Heart left ventricle (tissue), 16 donors: ENCODE measurements at regions not wholly inside any gene's neighbourhood (a gene's known extent, or its start where the extent isn't known, plus 50 kb on each side); places are given as distances from the start of the nearest gene placed in this dataset.
"Not testable (repeated sequence)": the region's sequence is repeated elsewhere in the genome, so short reads cannot be mapped to it uniquely, and the experiment has no call there.

Source experiments
- ATAC-seq, 4 donors: fragments of 200-7000 bp; cut with Tn5 transposase; one replicate each; pipeline ENCODE4 v1.9.1; 2020 to 2022; ENCODE audit warnings: moderate library complexity in 4 of 4, mild to moderate bottlenecking in 3 of 4, moderate number of reproducible peaks in 1 of 4
- DNase-seq, 5 donors: peaks; one replicate each; pipeline ENCODE4 v3.0.0-alpha.2; 2020
- H3K27ac ChIP-seq, 12 donors: fragments of 200-600 bp; sonication (generic) in 4 of 12; one replicate each; pipeline versions ENCODE4 v1.5.0 to v1.8.0; 2016 to 2022; ENCODE audit warnings: mild to moderate bottlenecking in 2 of 12
- H3K27me3 ChIP-seq, 9 donors: fragments of 200-600 bp; sonication (generic) in 2 of 9; one replicate each; pipeline versions ENCODE4 v1.5.1 to v1.8.0; 2016 to 2022; ENCODE audit warnings: mild to moderate bottlenecking in 3 of 9
- H3K36me3 ChIP-seq, 9 donors: fragments of 200-600 bp; sonication (generic) in 2 of 9; one replicate each; pipeline versions ENCODE4 v1.5.0 to v1.8.0; 2018 to 2022; ENCODE audit warnings: mild to moderate bottlenecking in 2 of 9
- H3K4me1 ChIP-seq, 12 donors: fragments of 200-600 bp; sonication (generic) in 4 of 12; one replicate each; pipeline versions ENCODE4 v1.5.0 to v1.8.0; 2016 to 2022; ENCODE audit warnings: mild to moderate bottlenecking in 3 of 12
- H3K4me3 ChIP-seq, 12 donors: fragments of 200-600 bp; sonication (generic) in 4 of 12; one replicate each; pipeline versions ENCODE4 v1.5.0 to v1.8.0; 2017 to 2022; ENCODE audit warnings: mild to moderate bottlenecking in 9 of 12, moderate library complexity in 4 of 12
- H3K9me3 ChIP-seq, 12 donors: fragments of 200-600 bp; sonication (generic) in 4 of 12; one replicate each; pipeline versions ENCODE4 v1.5.0 to v1.8.0; 2016 to 2022; ENCODE audit warnings: mild to moderate bottlenecking in 1 of 12
- CTCF ChIP-seq, 12 donors: fragments of 200-600 bp; sonication (generic) in 4 of 12; IDR thresholded peaks; one replicate each; pipeline versions ENCODE4 v1.5.0 to v1.8.0; 2018 to 2022; ENCODE audit warnings: antibody characterized with exemption in 12 of 12, mild to moderate bottlenecking in 5 of 12
- POLR2A ChIP-seq, 2 donors: fragments of 450-650 bp; IDR thresholded peaks; one replicate each; pipeline ENCODE4 v1.6.1; 2017; ENCODE audit warnings: antibody characterized with exemption in 2 of 2, mild to moderate bottlenecking in 2 of 2, moderate library complexity in 2 of 2
- WGBS, 4 donors: extraction: QIAGEN DNeasy Blood & Tissue Kit in 2 of 4; methylation state at CpG; one replicate each; pipeline versions ENCODE4 v1.1.5 to v1.1.7; 2013 to 2018; 5-methylcytosine and 5-hydroxymethylcytosine counted together
- intact Hi-C, 10 donors: fragments of 100-400 bp; cut with DNase I; formaldehyde crosslinking; loops; one replicate each; pipeline versions ENCODE4 v1.11.1 to v1.14.2; 2022
- donor health status: ischemic (EF 13 %, LVEDD 7.1; RV severe dilation, severe dysfunction).
- donor health status: healthy with polysubstance abuse.
- donor health status: DM: no; HTN: yes; CAD: no.
- donor health status: DM: no; HTN: no; CAD: no.
- donor health status: ischemic (EF 25% LVEDD 6.9; RV normal size, moderate dysfunction).
- donor health status: ischemic (EF 25% LVEDD 5.7; RV mildly dilated, moderate dysfunction).
- donor health status: healthy.
- donor health status: DM: yes; HTN: yes; CAD: no.
- donor health status: ischemic (EF 35%, LVEDD 5.7; RV mildly dilated, moderate dysfunction).
- donor health status: nonischemic (EF 11% LVEDD 7.7; RV severe dilation, severe dysfunction).
- donor health status: DM: yes; HTN: yes; CAD: no.
- donor health status: PGD.
- donor health status: ischemic (EF 29% LVEDD 5.4; RV normal size, mild dysfunction).
- donor health status: nonischemic (EF 23%, LVEDD 6.1; RV moderate dilation, normal function).

- Histone ChIP-seq H3K27ac (no peak overlapping the region), H3K9me3 (no peaks in the 10 kb centered on the region), H3K4me1 (no peaks in the 10 kb centered on the region), H3K27me3 (no peaks in the 10 kb centered on the region), H3K36me3 (no peaks in the 10 kb centered on the region), H3K4me3 (no peak overlapping the region)
- intact Hi-C loops, result no loop called here
- ATAC-seq (no peak), DNase-seq (no peak)
- 17 to 37% (median 23%) methylated on average over 1 of the region's 1 CpG for WGBS, 4 donors
- no peak for TF ChIP-seq CTCF (IDR thresholded peaks at IDR 0.05)
- TF ChIP-seq POLR2A (IDR thresholded peaks at IDR 0.05), result no peak
These were observed 91.6 kb downstream of the COX7C start for GRCh38 chr5:86709157-86709881.

- no peak for ATAC-seq
- Histone ChIP-seq H3K27ac (no peak overlapping the region), H3K9me3 (no peaks in the 10 kb centered on the region), H3K4me3 (no peak overlapping the region), H3K4me1 (no peaks in the 10 kb centered on the region), H3K36me3 (no peaks in the 10 kb centered on the region), H3K27me3 (peaks cover 0 to 4% (median 0%) of the 10 kb centered on the region in 9 donors)
- WGBS, 4 donors, result 50 to 67% (median 59%) methylated on average over 2 of the region's 2 CpGs
- intact Hi-C loops, result no loop called here
- TF ChIP-seq POLR2A (IDR thresholded peaks at IDR 0.05), result no peak
- DNase-seq, result no peak
These were observed 98.4 kb downstream of the COX7C start for GRCh38 chr5:86716121-86716520.

GRCh38 chr5:86731319-86732117 is 113.8 kb downstream of the COX7C start:
- H3K9me3 ChIP-seq, result peaks cover 0 to 24% (median under 1%) of the 10 kb centered on the region in 12 donors
- DNase-seq, H3K4me1 ChIP-seq, H3K4me3 ChIP-seq, ATAC-seq, intact Hi-C loops, H3K27ac ChIP-seq, H3K27me3 ChIP-seq, H3K36me3 ChIP-seq: not testable (repeated sequence)
- WGBS, 4 donors, result 88 to 95% (median 89%) methylated on average over 14 to 20 of the region's 20 CpGs

GRCh38 chr5:86735370-86735769 is 117.6 kb downstream of the COX7C start:
- no peak for ATAC-seq
- 81 to 90% (median 84%) methylated on average over 2 of the region's 2 CpGs for WGBS, 4 donors

More at GRCh38 chr5:86735370-86735769, 117.6 kb downstream of the COX7C start:
- intact Hi-C loops, result no loop called here
- Histone ChIP-seq H3K27ac (no peak overlapping the region), H3K9me3 (peaks cover 0 to 41% (median 21%) of the 10 kb centered on the region in 12 donors), H3K27me3 (no peaks in the 10 kb centered on the region), H3K4me3 (no peak overlapping the region), H3K36me3 (no peaks in the 10 kb centered on the region), H3K4me1 (no peaks in the 10 kb centered on the region)
- no peak for DNase-seq
- TF ChIP-seq POLR2A (IDR thresholded peaks at IDR 0.05), result no peak
- no peak for TF ChIP-seq CTCF (IDR thresholded peaks at IDR 0.05)
